H9 (cell line): ENCODE measurements at regions not wholly inside any gene's neighbourhood (a gene's known extent, or its start where the extent isn't known, plus 50 kb on each side); places are given as distances from the start of the nearest gene placed in this dataset.

Experiments used
- DNase-seq: peaks from one replicate; pipeline ENCODE4 v3.0.0-alpha.2; 2017
- H2AFZ ChIP-seq: one replicate; pipeline ENCODE4 v1.6.1; 2013; ENCODE audit warnings: mild to moderate bottlenecking, low read length, control low read depth, moderate library complexity
- H2AK5ac ChIP-seq: 2 replicates; pipeline ENCODE4 v1.6.1; 2013; ENCODE audit warnings: low read length, control low read depth, mixed read lengths; ENCODE audit not compliant: insufficient read length
- H2BK120ac ChIP-seq: one replicate; pipeline ENCODE4 v1.6.1; 2013; ENCODE audit warnings: low read depth, mild to moderate bottlenecking, low read length, control low read depth, inconsistent platforms; ENCODE audit not compliant: poor library complexity, severe bottlenecking
- H2BK12ac ChIP-seq: 2 replicates; pipeline ENCODE4 v1.6.1; 2013; ENCODE audit warnings: low read length, control low read depth, mixed read lengths, low read depth; ENCODE audit not compliant: insufficient read length
- H2BK15ac ChIP-seq: 2 replicates; pipeline ENCODE4 v1.6.1; 2013; ENCODE audit warnings: low read depth, low read length, control low read depth
- H2BK20ac ChIP-seq: one replicate; pipeline ENCODE4 v1.6.1; 2013; ENCODE audit warnings: low read depth, mild to moderate bottlenecking, low read length, control low read depth, inconsistent platforms; ENCODE audit not compliant: poor library complexity, severe bottlenecking
- H2BK5ac ChIP-seq: 2 replicates; pipeline ENCODE4 v1.6.1; 2013; ENCODE audit warnings: low read length, control low read depth, mixed read lengths; ENCODE audit not compliant: insufficient read length
- H3K14ac ChIP-seq: 2 replicates; pipeline ENCODE4 v1.6.1; 2013; ENCODE audit warnings: low read length, control low read depth; ENCODE audit not compliant: insufficient read depth
- H3K18ac ChIP-seq: 2 replicates; pipeline ENCODE4 v1.6.1; 2013; ENCODE audit warnings: low read depth, mild to moderate bottlenecking, mixed read lengths, low read length, control low read depth; ENCODE audit not compliant: insufficient read length
- H3K23ac ChIP-seq: 2 replicates; pipeline ENCODE4 v1.6.1; 2013; ENCODE audit warnings: low read length, control low read depth, mixed read lengths, low read depth; ENCODE audit not compliant: insufficient read length
- H3K23me2 ChIP-seq: 2 replicates; pipeline ENCODE4 v1.6.1; 2013; ENCODE audit warnings: low read depth, mild to moderate bottlenecking, mixed read lengths, low read length, control low read depth; ENCODE audit not compliant: insufficient read length, poor library complexity, severe bottlenecking
- H3K27ac ChIP-seq: 2 replicates; pipeline ENCODE4 v1.5.1; 2013; ENCODE audit warnings: low read length, control low read depth, mixed read lengths, low read depth; ENCODE audit not compliant: insufficient read length
- H3K27me3 ChIP-seq: 2 replicates; pipeline ENCODE4 v1.6.1; 2013; ENCODE audit warnings: low read length, control low read depth, inconsistent platforms; ENCODE audit not compliant: insufficient read depth
- H3K4ac ChIP-seq: 2 replicates; pipeline ENCODE4 v1.6.1; 2013; ENCODE audit warnings: low read depth, mild to moderate bottlenecking, control low read depth, inconsistent platforms, low read length, moderate library complexity
- H3K4me1 ChIP-seq: 2 replicates; pipeline ENCODE4 v1.6.1; 2013; ENCODE audit warnings: low read length, control low read depth, inconsistent platforms; ENCODE audit not compliant: insufficient read depth
- H3K4me2 ChIP-seq: 2 replicates; pipeline ENCODE4 v1.6.1; 2013; ENCODE audit warnings: low read length, control low read depth, mixed read lengths; ENCODE audit not compliant: insufficient read length, insufficient read depth
- H3K56ac ChIP-seq: 2 replicates; pipeline ENCODE4 v1.6.1; 2013; ENCODE audit warnings: low read depth, mild to moderate bottlenecking, mixed read lengths, low read length, control low read depth; ENCODE audit not compliant: insufficient read length
- H3K79me1 ChIP-seq: 2 replicates; pipeline ENCODE4 v1.6.1; 2013; ENCODE audit warnings: low read depth, mild to moderate bottlenecking, moderate library complexity, low read length, control low read depth, inconsistent platforms; ENCODE audit not compliant: insufficient read depth, poor library complexity, severe bottlenecking
- H3K79me2 ChIP-seq: 2 replicates; pipeline ENCODE4 v1.6.1; 2013; ENCODE audit warnings: low read length, control low read depth, inconsistent platforms; ENCODE audit not compliant: insufficient read depth
- H3K9ac ChIP-seq: 2 replicates; pipeline ENCODE4 v1.6.1; 2013; ENCODE audit warnings: low read length, control low read depth, mixed read lengths; ENCODE audit not compliant: insufficient read length; ENCODE audit errors: extremely low read depth
- H3K9me3 ChIP-seq: one replicate; pipeline ENCODE4 v1.6.1; 2013; ENCODE audit warnings: low read depth, low read length, inconsistent platforms; ENCODE audit not compliant: control insufficient read depth
- H3T11ph ChIP-seq: one replicate; pipeline ENCODE4 v1.6.1; 2013; ENCODE audit warnings: mild to moderate bottlenecking, low read length, control low read depth, inconsistent platforms
- H4K20me1 ChIP-seq: one replicate; pipeline ENCODE4 v1.6.1; 2013; ENCODE audit not compliant: control insufficient read depth, insufficient read length, insufficient read depth
- H4K5ac ChIP-seq: 2 replicates; pipeline ENCODE4 v1.6.1; 2013; ENCODE audit warnings: low read depth, mild to moderate bottlenecking, mixed read lengths, low read length, control low read depth; ENCODE audit not compliant: insufficient read length
- H4K8ac ChIP-seq: replicated peaks from 2 replicates; pipeline ENCODE4 v1.6.1; 2013; ENCODE audit warnings: low read length, control low read depth, mixed read lengths, low read depth; ENCODE audit not compliant: insufficient read length
- H4K91ac ChIP-seq: 2 replicates; pipeline ENCODE4 v1.6.1; 2013; ENCODE audit warnings: low read depth, mild to moderate bottlenecking, moderate library complexity, mixed read lengths, low read length, control low read depth; ENCODE audit not compliant: insufficient read length
- H3K27ac Mint-ChIP-seq, 3 experiments: 2 replicates in 2 of 3; 3 replicates in 1 of 3; pipeline ENCODE4 v1.8.0; 2020 to 2021; ENCODE audit warnings: mixed read lengths in 3 of 3, mild to moderate bottlenecking in 1 of 3, moderate library complexity in 1 of 3
- H3K27me3 Mint-ChIP-seq: 2 replicates; pipeline ENCODE4 v1.8.0; 2021; ENCODE audit warnings: low read depth, mild to moderate bottlenecking, moderate library complexity, mixed read lengths
- H3K36me3 Mint-ChIP-seq, 3 experiments: 2 replicates in 2 of 3; 3 replicates in 1 of 3; pipeline ENCODE4 v1.8.0; 2020 to 2021; ENCODE audit warnings: low read depth in 3 of 3, mixed read lengths in 3 of 3; ENCODE audit not compliant: insufficient read depth in 1 of 3
- H3K4me1 Mint-ChIP-seq, 2 experiments: 2 replicates each; pipeline ENCODE4 v1.8.0; 2020; ENCODE audit warnings: mixed read lengths in 2 of 2
- H3K4me3 Mint-ChIP-seq, 2 experiments: 2 replicates in 1 of 2; 3 replicates in 1 of 2; pipeline ENCODE4 v1.8.0; 2020 to 2021; ENCODE audit warnings: mild to moderate bottlenecking in 2 of 2, mixed read lengths in 2 of 2, moderate library complexity in 1 of 2
- H3K9me3 Mint-ChIP-seq, 2 experiments: 2 replicates in 1 of 2; 3 replicates in 1 of 2; pipeline ENCODE4 v1.8.0; 2020; ENCODE audit warnings: mild to moderate bottlenecking in 2 of 2, mixed read lengths in 2 of 2, moderate library complexity in 1 of 2
- CTCF ChIP-seq: fragments of 200-600 bp; sonication (generic); conservative IDR thresholded peaks from 3 replicates; pipeline ENCODE4 v1.8.0; 2021; ENCODE audit warnings: antibody characterized with exemption, mild to moderate bottlenecking
- WGBS: extraction: QIAGEN DNeasy Blood & Tissue Kit; methylation state at CpG from one replicate; pipeline ENCODE4 v1.1.7; 2013; ENCODE audit warnings: missing lambda C conversion rate, low lambda C conversion rate, mixed read lengths; ENCODE audit not compliant: insufficient read length; ENCODE audit errors: extremely low coverage; 5-methylcytosine and 5-hydroxymethylcytosine counted together

DNA sequence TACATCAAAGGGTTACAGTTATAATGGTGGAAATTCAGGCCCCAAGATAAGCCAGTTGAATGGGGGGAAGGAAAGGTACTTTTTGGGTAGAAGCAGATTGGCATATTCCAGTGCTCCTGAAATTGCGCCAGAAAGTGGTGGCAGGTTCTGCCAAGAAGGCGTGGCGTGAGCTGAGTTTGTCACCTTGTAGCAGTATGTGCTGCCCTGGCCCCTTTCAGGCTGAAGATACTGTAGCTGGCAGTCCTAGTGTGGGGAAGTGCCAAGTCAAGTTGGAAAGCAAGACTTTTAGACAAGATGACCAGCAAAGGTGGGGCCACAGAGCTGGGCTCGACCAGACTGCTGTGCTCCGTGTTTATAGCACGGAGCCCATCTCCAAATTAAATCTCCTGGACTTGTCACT is 133.6 kb upstream of the GLRA1 start:
- no peak for TF ChIP-seq CTCF

More for the DNA sequence above, 133.6 kb upstream of the GLRA1 start:
- Histone ChIP-seq H2BK120ac (no peak overlapping the region), H3K4ac (no peak overlapping the region), H3K23me2 (no peaks in the 10 kb centered on the region), H3K23ac (no peak overlapping the region), H3K9ac (no peak overlapping the region), H4K5ac (no peak overlapping the region), H2BK15ac (no peak overlapping the region), H2AFZ (no peak overlapping the region), H3K4me1 (no peaks in the 10 kb centered on the region), H3K27ac (no peak overlapping the region), H4K8ac (no peak overlapping the region), H3K56ac (no peak overlapping the region), H3K79me1 (no peaks in the 10 kb centered on the region), H3T11ph (no peak overlapping the region), H3K4me2 (no peak overlapping the region), H3K27me3 (no peaks in the 10 kb centered on the region), H3K79me2 (no peaks in the 10 kb centered on the region), H2BK20ac (no peak overlapping the region), H4K20me1 (no peaks in the 10 kb centered on the region), H3K9me3 (no peaks in the 10 kb centered on the region), H2BK5ac (no peak overlapping the region), H3K18ac (no peak overlapping the region), H3K14ac (no peak overlapping the region), H4K91ac (no peak overlapping the region), H2BK12ac (no peak overlapping the region), H2AK5ac (no peak overlapping the region)
- H3K27me3 Mint-ChIP-seq: peaks cover 28% of the 10 kb centered on the region
- no peaks in the 10 kb centered on the region for H3K9me3 Mint-ChIP-seq
- H3K36me3 Mint-ChIP-seq: no peaks in the 10 kb centered on the region; a peak in 1 of 7 replicates
- no peak for DNase-seq
- no peak overlapping the region for H3K4me3 Mint-ChIP-seq
- no CpG with 5 or more reads among the region's 6 CpGs for WGBS
- H3K27ac Mint-ChIP-seq: no peak overlapping the region
- H3K4me1 Mint-ChIP-seq: peaks cover 3 to 4% of the 10 kb centered on the region in 2 experiments; a peak in 2 of 4 replicates
